DMS79 treated with DMSO at 0.1 percent for 48 hours (cell line): ENCODE measurements at regions not wholly inside any gene's neighbourhood (a gene's known extent, or its start where the extent isn't known, plus 50 kb on each side); places are given as distances from the start of the nearest gene placed in this dataset.
"Not testable (repeated sequence)": the region's sequence is repeated elsewhere in the genome, so short reads cannot be mapped to it uniquely, and the experiment has no call there.

ENCODE experiments used
- DNase-seq: peaks from one replicate; lab custom pipeline; 2025; lab: John Stamatoyannopoulos, UW

- no peak for DNase-seq
These were observed 402.7 kb downstream of the LTN1 start for GRCh38 chr21:28590026-28590425.

GRCh38 chr21:28588997-28589396, 403.7 kb downstream of the LTN1 start:
- no peak for DNase-seq

- no peak for DNase-seq
These were observed 404.9 kb downstream of the LTN1 start for GRCh38 chr21:28587748-28588147.

GRCh38 chr21:28581976-28582375, 410.7 kb downstream of the LTN1 start:
- no peak for DNase-seq

- DNase-seq: not testable (repeated sequence)
These were observed 411.4 kb downstream of the LTN1 start for GRCh38 chr21:28581311-28581731.

- no peak for DNase-seq
These were observed 412.1 kb downstream of the LTN1 start for GRCh38 chr21:28580585-28580984.

GRCh38 chr21:28579986-28580550, 412.6 kb downstream of the LTN1 start:
- no peak for DNase-seq

GRCh38 chr21:28568692-28569091, 424.0 kb downstream of the LTN1 start:
- no peak for DNase-seq

- DNase-seq: not testable (repeated sequence)
These were observed 428.7 kb downstream of the LTN1 start for GRCh38 chr21:28563933-28564332.

GRCh38 chr21:28561772-28562171, 430.9 kb downstream of the LTN1 start:
- no peak for DNase-seq

GRCh38 chr21:28554660-28555475, 437.8 kb downstream of the LTN1 start:
- no peak for DNase-seq

- no peak for DNase-seq
These were observed 442.4 kb downstream of the LTN1 start for GRCh38 chr21:28550057-28550825.

GRCh38 chr21:28548291-28548690, 444.4 kb downstream of the LTN1 start:
- DNase-seq: no peak

- DNase-seq: no peak
These were observed 444.9 kb downstream of the LTN1 start for GRCh38 chr21:28547766-28548165.

GRCh38 chr21:28543975-28544374, 448.7 kb downstream of the LTN1 start:
- DNase-seq: no peak

GRCh38 chr21:28541371-28542112, 451.1 kb downstream of the LTN1 start:
- no peak for DNase-seq

- DNase-seq: no peak
These were observed 452.2 kb downstream of the LTN1 start for GRCh38 chr21:28540514-28540913.

- DNase-seq: no peak
These were observed 453.1 kb downstream of the LTN1 start for GRCh38 chr21:28539623-28539988.

GRCh38 chr21:28538987-28539622, 453.6 kb downstream of the LTN1 start:
- DNase-seq: no peak

GRCh38 chr21:28537371-28538079, 455.2 kb downstream of the LTN1 start:
- DNase-seq: no peak

GRCh38 chr21:28532446-28532845, 460.2 kb downstream of the LTN1 start:
- DNase-seq: no peak
